GM21367 (cell line): ENCODE measurements at regions not wholly inside any gene's neighbourhood (a gene's known extent, or its start where the extent isn't known, plus 50 kb on each side); places are given as distances from the start of the nearest gene placed in this dataset.

Source experiments
- ATAC-seq: cut with Tn5 transposase; IDR thresholded peaks from one replicate; pipeline ENCODE4 v1.9.1; 2021; ENCODE audit not compliant: unreplicated experiment

DNA sequence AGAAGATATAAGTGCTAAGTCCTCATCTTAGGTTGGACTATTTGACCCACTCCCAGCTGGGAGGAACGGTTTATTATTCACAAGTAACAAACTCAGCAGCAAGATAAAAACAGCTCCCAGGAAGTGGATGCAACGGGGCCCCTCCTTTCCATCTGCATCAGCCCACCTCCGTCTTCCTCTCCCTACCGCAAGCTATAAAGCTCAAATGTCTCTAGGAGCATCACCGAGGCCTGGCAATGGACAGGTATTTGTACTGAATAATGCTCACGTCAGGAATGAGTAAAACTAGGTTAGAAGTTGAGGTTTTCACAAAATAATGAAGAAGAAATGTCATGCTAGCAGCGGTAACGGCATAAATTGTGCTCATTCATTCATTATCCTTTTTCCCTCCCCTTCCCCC is 408.7 kb upstream of the PSMD7 start:
- no peak for ATAC-seq

DNA sequence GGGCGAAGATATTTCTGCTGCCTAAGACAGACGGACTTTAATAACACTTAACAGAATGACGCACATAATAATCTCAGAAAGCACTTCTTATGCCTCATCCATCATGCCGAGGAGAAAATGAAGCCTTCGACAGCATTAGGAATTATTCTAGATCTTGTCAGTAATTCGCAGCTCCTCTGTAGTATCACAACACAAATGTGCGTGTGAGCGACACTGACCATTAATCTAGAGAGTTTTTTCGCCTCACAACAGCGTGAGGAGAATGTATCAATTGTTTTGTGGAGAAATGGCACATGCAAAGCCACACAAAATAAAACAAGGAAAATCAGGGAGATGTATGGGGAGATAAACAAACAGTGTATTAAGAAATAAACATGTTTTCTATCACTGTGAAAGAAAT is 410.2 kb upstream of the PSMD7 start:
- ATAC-seq, result no peak

DNA sequence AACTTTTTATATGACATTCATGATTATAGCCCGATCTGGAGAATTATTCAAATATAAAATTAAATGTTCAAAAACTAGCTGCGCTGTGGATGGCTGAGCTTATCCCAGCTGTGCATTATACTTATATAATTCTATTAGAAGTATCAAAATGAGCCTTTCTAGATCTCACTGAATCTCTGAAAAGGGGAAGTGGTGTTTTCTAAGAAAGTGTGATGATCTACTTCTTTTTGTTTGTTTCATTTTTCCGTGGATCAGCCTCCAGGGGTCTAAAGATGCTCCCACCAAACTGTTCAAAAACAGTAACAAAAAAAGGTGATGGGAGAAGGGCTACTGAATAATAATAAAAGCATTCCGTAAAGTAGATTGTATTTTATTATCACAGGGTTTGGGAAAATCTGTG is 411.3 kb upstream of the PSMD7 start:
- ATAC-seq, result no peak

DNA sequence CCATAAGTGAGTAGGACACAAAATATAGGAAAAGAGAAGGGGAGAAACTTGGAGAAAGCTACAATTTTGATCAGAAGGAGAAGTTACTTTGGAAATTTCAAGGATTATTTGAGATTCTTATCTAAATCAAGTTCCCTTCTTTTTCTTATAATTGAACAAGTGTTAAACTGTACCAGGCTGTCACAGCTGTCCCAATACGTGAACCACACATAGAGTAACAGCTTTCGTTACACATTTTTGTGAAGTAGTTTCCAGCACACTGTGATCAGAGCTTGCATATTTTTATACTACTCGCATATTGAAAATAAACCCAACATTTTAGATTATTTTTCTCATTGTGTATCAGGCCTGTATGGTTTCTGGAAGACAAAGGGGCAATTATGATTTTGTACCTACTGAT is 412.8 kb upstream of the PSMD7 start:
- ATAC-seq, result no peak

DNA sequence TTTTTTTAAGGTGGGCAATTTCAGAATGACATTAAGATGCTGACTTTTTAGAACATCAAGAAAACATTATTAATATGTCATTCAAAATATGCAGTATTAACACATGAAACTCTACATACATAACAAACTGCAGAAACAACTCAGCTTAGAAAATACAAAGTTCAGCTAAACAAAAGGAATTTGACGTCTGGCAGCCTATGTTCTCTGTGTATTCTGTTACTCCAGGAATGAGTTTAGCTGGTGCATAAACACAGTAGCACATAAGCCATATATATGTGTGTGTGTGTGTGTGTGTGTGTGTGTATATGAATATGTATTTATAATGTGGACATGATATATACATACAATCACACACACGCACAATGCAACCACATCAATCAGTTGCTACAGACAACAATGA is 413.5 kb upstream of the PSMD7 start:
- ATAC-seq, result no peak

DNA sequence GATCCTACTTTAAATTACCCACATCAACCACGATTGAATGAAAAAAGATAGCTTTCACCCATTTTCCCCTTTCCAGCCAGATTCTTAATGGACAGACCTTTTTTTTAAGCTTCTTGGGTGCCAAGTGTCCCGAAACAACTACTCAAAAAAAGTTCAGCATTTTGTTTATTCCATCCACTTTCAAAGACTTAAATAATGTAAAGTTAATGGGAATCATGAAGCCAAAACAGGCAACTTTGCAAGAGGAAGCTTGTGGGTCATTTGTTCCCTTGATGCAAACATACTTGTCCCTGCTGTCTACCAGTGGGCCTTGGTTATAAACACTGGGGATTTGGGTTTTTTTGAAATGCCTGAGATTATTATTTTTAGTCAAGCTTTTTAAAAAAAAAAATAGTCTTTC is 414.0 kb upstream of the PSMD7 start:
- no peak for ATAC-seq

DNA sequence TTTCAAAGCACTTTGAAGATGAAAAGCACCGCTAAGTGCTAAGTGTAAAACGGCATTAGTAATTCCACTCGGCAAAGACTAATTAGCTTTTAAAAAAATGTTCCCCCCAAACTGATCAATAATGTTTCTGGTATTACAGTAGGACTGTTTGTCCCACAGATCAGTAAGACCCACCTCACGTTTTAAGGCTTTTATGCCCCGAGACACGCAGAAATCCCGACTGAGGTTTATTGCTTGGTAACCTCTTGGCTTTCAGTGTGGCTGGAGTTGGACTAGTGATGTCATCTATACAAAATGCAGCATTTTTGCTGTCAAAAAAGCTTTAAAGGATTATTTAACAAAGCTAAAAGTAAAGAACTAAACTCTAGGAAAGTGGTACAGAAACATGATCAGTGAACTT is 414.6 kb upstream of the PSMD7 start:
- ATAC-seq, result no peak

DNA sequence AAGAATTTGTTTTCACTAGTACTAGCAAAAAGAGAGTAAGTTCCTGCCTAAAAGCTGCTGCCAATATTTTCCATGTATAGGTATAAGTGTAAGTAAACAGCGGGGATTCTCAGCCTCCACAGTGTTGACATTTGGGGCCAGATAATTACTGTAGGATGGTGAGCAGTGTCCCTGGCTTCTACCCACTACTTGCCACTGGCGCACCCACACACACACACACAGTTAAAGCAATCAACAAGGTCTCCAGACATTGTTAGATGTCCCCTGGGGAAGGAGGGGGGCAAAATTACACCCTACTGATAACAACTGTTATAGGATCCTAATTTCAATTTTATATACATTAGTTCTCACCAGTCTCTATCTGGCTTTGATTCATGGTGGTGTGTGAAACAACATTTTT is 417.0 kb upstream of the PSMD7 start:
- ATAC-seq, result no peak

DNA sequence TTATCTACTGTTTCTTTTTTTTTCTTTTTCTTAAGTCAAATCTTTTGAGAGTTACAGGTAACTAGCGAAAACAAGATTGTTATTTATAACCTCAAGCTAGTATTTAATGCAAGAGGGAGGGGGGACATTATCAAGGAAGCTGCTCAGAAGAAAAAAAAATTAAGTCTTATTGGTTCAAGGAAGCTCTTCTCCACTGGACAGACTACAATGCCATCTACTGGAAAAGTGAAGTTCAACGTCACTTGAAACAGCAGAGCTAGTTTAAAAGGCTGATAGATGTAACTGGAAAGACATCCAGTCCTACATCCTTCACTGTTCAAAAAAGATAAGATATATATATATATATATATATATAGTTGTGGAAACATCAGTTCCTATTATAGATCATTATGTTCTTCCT is 418.0 kb upstream of the PSMD7 start:
- no peak for ATAC-seq

DNA sequence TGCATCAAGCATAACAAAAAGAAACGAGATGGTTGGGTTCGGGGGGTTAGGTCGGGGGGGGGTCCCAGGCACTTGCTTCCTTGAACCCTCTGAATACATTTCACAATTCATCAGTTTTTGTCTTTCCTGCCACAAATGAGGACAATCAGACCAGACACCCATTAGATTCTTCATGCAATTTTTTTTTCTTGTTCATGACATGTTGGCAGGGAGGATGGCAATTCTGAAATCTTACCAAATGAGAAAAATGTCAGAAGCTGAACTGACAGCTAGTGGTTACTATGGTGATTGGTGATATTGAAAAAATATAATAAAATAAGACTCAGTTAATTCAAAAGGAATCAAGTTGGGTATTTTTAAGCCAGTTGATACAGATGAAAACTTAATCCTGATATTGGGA is 419.5 kb upstream of the PSMD7 start:
- ATAC-seq, result no peak

DNA sequence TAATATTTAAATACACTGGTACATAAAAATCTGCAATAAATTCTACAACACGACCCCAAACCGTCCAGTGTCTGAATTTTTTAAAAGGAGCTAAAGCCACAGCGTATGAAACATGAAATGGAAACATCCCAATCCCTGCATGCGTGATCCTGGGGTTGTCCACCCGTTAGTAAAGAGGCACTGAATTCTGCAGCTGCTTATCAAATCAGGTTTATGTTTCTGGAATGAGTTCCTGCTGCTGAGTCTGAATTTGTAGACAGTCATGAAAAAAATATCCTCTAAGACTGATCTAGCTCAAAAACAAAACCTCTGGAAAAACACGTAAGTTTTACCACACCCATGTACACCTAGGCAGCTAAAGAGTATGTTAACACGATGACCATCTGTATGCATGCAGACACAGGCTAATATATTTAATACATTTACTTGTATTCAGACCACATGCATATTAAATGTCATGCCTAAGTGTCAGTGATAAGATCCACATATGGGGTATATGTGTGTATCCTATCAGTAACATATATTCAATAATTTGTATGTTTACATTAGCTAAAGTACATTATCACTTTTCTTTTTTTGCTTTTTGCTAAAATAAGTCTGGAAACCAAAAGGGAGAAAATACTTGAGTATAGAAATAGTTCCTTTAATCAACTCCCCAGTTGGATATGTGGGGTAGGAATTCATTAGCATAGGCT is 420.5 kb upstream of the PSMD7 start:
- ATAC-seq, result no peak

DNA sequence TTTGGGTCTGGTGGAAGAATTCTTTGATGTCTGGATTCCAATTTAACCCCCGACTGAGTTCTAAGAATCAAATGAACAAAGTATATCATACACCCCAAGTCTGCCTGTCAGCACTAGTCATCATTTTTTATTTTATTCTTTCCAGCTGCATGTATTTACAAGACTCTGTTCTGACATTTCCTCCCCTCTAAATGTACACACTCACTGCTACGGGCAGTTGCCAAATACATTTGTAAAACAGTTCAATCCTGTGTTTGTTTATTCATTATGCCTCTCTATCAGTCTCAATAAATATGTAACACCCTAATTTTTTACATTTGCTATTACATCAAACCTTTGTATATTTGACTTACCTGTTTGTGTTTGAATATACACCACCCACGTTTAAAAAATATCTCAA is 422.3 kb upstream of the PSMD7 start:
- no peak for ATAC-seq

DNA sequence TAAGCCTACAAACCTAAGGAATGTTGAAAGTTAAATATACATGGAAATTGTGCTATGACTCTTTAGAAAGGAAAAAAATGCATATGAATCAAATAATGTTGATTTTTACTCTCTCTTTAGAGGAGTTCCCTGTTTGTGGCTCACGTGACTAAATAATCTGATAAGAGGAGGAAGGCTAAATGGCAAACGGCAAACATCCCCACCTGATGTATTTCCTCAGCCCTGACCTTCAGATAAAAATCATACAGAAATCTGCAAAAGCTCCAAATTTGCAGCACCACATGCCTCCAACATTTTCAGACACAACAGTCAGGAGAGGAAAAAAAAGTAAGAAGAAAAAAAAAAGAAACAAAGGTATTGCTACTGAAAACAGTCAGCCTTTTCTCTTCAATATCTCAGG is 423.0 kb upstream of the PSMD7 start:
- ATAC-seq, result no peak

DNA sequence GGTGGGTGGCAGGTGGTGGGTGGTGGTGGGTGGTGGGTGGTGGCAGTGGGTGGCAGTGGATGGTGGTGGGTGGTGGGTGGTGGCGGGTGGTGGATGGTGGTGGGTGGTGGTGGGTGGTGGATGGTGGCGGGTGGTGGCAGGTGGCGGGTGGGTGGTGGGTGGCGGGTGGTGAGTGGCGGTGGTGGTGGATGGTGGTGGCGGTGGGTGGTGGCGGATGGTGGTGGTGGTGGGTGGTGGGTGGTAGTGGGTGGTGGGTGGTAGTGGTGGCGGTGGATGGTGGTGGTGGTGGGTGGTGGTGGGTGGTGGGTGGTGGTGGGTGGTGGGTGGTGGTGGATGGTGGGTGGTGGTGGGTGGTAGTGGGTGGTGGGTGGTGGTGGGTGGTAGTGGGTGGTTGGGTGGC is 423.8 kb upstream of the PSMD7 start:
- ATAC-seq, result no peak

DNA sequence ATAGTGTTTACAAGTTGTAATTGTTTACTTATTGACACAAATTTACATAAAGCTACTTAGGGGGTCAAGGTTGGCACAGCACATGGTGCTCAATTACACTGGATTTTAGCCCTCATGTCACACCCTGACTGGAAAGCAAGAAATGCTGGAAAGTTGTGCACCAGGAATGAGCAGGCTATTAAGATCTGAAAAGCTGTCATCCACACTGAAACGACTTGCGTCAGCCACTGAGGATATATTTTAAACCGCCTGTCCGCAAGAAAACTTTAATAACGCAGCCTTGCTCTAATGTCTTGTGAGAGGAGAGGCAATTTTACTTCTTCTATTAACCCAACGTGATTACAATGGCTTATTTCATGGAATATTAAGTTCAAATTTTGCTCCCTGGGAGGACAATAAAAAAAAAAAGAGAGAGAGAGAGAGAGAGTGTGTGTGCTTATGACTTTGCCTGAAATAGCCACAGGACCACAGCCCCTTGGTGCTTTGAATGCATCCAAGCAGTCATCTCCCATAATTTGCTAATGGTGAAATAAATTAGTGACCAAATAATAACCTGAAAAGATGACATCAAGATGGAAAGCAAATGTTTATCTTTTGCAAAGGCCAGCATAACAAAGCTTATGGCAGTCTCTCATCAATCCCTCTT is 425.4 kb upstream of the PSMD7 start:
- no peak for ATAC-seq

DNA sequence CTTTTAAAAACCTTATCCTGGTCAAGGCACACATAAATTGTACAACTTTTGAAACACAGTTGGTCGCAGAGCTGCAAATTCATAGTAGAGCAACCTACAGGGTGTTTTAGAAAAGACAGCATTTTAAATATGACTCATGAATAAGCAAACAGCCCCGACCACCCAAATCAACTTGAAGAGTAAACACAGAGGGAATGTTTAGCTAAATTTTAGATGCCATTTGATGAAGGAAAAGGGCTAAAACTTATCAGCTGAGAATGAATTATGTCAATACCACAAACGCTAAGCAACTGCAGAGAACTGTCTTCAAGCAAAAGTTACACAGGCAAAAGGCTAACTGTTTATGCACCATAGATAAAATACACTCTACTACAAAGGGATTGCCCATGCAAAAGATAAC is 427.5 kb upstream of the PSMD7 start:
- ATAC-seq, result no peak

DNA sequence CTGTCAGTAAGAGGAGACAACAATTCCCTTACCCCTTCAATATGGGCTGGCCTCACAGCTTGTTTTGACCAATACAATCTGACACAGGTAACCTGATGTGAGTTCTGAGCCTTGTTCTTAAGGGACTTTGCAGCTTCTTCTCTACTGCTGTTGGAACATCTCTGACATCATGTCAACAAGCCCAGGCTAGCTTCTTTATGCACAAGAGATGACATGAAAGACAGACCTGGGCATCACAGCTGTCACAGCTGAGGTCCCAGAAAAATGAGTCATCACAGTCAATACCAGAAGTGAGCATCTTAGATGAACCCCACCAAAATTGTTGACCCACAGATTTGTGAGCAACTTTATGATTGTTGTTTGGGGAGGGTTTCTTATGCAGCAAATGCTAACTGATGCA is 431.7 kb upstream of the PSMD7 start:
- no peak for ATAC-seq

DNA sequence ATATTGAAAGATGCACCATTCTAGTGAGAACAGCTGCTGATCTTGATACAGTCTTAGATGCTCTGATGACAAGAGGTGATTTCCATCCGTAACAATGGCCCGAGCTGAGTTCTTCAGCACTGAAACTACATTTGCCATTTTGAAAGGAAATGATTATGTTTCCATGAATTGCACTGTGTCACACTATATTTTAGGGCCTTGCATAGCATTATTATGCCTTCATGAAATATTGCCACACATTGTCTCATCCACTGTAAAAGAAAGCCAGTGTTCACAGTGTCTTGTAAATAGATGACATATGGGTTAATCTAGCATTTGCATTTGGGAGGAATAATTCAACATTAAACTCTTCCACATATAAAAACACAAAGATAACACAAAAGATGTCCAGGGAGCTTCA is 438.3 kb upstream of the PSMD7 start:
- no peak for ATAC-seq

DNA sequence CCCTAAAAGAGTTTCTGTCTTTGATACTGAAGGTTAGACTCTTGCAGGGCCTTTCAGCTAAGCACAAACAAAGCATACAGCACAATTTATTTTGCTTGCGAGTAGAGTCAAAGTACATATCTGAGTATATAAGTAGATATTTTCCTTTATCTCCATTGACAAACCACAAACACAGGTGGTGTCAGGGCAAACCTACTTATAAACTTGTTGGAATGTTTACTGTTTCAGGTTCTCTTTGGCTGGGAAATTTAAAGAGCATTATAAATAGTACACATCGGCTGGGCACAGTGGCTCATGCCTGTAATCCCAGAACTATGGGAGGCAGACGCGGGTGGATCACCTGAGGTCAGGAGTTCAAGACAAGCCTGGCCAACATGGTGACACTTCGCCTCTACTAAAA is 442.6 kb upstream of the PSMD7 start:
- ATAC-seq, result no peak

DNA sequence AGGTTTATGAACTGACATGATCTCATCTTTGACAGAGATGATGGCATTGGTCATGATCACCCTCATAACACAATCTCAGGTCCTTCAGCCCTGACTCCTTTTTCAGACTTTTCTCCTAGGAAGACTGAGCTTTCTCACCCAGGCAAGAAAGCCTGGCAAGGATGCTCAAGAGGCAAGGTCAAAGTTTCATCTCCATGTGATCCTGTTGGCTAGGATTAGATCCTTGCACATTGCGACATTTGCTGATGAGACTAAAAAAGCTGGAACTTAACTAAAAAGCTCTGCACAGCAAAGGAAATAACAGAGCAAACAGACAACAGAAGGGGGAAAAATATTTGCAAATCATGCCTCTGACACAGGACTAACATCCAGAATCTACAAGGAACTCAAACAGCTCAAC is 444.1 kb upstream of the PSMD7 start:
- ATAC-seq, result no peak

DNA sequence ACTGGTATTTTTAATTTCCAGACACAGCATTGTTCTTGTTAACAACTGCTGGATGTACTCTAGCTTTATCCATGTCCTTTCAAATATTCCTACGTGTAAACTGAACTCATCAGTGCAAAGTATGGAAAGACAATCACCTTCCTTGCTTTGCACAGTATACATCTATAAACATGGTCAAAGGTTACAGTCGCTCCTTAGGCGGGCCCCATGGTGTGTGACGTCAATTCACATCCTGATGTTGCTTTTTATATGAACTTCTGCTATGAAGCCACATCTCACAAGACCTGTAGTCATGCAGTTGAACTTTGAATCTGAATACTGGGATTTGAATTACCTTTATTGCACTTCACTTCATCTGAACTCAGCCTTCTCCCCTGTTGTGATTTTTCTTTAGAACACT is 447.6 kb upstream of the PSMD7 start:
- ATAC-seq, result no peak

DNA sequence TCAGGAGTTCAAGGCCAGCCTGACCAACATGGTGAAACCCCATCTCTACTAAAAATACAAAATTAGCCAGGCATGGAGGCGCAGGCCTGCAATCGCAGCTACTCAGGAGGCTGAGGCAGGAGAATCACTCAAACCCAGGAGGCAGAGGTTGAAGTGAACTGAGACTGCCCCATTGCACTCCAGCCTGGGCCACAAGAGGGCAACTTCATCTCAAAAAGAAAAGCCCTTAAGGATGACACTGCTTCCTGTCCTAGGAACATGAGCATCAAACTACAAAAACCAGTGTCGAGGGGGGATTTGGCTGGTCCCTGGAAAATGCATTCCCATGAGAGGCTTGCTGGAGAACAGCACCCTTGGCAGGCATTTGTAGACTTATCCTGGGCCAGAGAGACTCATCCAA is 449.5 kb upstream of the PSMD7 start:
- no peak for ATAC-seq

DNA sequence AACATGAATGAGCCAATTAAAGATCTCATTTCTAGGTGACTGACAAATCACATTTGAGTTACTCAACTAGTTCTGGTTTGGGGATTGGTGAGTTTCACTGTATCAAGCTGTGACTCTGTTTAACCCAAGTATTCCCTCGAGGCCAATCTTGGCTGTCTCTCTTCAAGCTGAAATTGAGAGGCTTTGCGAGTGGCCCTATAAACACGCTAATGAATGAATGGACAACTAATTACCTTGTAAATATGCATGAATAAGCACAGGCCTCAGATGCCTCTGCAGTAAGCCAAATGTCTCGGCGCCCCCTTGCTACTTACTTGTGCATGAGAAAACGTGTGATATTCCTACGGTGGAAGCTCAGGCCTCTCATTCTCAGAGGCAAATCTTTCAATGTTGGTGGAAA is 450.3 kb upstream of the PSMD7 start:
- no peak for ATAC-seq
